ENCODE measurements at regions not wholly inside any gene's neighbourhood (a gene's known extent, or its start where the extent isn't known, plus 50 kb on each side); places are given as distances from the start of the nearest gene placed in this dataset.
"Not testable (repeated sequence)": the region's sequence is repeated elsewhere in the genome, so short reads cannot be mapped to it uniquely, and the experiment has no call there.

GRCh38 chr6:86203044-86203443 is 560.4 kb upstream of the SYNCRIP start:
- no peak for DNase-seq

- DNase-seq: no peak
Observed at GRCh38 chr6:86193821-86194220, 551.1 kb upstream of the SYNCRIP start.

DNA sequence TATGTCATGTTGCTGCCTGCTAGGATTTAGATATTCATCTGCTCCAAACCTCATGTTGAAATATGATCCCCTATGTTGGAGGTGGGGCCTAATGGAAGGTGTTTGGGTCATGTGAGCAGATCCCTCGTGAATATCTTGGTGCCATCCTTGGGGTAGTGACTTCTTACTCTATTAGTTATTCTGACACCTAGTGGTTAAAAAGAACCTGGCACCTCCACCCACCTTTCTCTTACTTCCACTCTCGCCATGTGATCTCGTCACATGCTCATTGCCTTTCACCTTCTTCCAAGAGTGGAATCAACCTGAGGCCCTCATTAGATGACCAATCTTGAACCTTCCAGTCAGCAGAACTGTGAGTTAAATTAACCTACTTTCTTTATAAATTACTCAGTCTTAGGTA is 549.4 kb upstream of the SYNCRIP start:
- DNase-seq: no peak

DNA sequence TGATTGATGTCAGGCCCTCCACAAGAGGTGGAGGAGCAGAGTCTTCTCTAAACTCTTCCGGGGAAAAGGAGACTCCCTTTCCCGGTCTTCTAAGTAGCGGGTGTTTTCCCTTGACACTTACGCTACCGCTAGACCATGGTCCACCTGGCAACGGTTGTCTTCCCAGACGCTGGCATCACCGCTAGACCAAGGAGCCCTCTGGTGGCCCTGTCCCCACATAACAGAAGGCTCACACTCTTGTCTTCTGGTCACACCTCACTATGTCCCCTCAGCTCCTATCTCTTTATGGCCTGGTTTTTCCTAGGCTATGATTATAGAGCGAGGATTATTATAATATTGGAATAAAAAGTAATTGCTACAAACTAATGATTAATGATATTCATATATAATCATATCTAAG is 532.5 kb upstream of the SYNCRIP start:
- not testable (repeated sequence) for DNase-seq

DNA sequence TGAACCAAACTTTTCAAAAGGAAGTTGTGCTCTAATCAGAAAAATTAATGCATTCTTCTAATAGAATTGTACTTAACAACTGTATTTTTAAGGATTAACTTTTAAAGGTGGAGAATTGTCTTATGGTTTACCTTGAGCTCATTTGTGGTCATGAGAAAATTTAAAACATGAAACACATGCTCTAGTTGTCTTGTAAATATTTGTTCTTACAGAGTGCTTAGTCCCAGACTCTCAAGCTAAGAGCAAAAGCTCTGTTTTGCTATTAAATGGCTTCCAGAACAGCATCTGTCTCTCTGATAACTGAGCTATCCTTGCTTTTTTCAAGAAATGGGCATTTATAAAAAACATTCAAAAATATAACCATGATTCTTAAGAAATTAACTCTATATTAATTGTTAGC is 512.2 kb upstream of the SYNCRIP start:
- no peak for DNase-seq

GRCh38 chr6:86153521-86153920 is 510.8 kb upstream of the SYNCRIP start:
- DNase-seq: no peak

DNA sequence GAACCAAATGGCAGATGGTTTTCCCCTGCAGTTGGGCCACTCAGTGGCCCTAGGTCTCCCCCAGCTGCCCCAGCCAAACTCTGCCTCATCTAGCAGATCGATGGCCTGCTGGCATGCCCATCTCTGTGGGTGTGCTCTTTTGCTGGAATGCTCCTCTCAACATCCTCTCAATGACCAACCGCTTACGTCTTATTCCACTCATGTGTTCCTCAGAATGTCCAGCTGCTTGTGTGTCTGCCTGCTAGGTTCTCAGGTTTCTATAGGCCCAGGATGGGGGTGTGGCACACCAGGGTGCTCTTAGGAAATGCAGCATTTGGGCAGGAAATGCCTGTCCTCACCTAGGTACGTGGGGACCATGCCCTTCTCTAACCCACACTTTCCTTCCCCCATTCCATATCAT is 509.9 kb upstream of the SYNCRIP start:
- no peak for DNase-seq

DNA sequence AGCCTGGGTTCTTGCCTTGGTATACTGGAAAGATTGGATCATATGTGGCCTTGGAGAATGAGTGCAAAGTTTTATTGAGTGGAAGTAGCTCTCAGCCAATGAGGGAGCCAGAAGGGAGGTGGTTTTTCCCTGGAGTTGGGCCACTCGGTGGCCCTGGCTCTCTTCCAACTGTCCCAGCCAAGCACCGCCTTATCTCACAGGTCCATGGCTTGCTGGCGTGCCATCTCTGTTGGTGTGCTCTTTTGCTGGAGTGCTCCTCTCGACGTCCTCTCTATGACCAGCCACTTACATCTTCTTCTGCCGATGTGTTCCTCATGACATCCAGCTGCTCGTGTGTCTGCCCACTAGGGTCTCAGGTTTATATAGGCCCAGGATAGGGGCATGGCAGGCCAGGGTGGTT is 505.9 kb upstream of the SYNCRIP start:
- no peak for DNase-seq

DNA sequence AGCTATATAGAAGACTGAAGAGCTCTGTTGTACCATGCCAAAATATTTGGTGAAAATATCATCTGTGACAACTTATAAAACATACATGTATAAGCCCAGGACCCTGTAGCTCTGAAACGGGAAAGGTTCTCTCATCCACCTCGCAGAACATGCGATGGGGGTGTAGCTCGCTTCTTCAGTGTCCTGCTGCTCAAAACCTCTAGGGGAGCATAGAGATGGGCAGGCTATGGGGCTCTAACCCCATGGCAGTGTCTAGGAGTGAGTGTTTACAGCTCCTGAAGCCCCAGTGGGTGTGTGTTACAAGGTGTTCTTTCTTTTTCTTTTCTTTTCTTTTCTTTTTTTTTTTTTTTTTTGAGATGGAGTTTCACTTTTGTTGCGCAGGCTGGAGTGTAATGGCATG is 505.2 kb upstream of the SYNCRIP start:
- no peak for DNase-seq

- DNase-seq: no peak
Observed at GRCh38 chr6:86147311-86147710, 504.6 kb upstream of the SYNCRIP start.

- not testable (repeated sequence) for DNase-seq
Observed at GRCh38 chr6:86146751-86147150, 504.1 kb upstream of the SYNCRIP start.

- no peak for DNase-seq
Observed at GRCh38 chr6:86142326-86142725, 499.6 kb upstream of the SYNCRIP start.

DNA sequence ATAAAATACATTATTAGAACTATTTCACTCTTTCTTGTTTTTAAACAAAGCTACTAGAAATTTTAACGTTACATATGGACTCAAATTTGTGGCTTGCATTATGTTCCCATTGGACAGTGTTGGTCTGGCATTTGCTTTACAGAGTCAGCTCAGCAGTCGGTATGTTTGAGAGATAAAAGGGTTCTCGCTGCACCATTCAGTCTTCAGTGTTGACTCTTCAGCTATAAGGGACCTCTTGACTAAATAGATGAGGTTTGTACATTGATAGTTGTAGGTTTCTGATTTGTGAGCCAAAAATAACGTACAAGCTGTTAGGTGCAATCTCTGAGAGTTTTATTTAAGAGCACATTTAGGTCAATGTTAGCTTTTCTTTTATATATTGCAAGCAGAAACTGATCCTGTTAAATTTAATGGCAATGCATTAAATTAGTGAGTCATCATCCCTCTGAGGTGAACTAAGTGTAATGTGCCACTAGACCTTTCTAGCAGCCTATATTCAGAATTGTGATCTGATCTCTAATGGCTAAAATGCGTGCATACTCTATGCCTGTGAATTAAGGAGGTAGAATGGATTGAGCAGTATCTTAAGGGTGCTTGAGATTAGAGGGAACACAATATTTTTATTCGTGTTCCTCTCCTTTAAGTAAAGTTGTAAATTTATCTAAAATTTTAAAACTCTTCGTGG is 485.6 kb upstream of the SYNCRIP start:
- DNase-seq: no peak

GRCh38 chr6:86122086-86122485 is 479.4 kb upstream of the SYNCRIP start:
- no peak for DNase-seq

DNA sequence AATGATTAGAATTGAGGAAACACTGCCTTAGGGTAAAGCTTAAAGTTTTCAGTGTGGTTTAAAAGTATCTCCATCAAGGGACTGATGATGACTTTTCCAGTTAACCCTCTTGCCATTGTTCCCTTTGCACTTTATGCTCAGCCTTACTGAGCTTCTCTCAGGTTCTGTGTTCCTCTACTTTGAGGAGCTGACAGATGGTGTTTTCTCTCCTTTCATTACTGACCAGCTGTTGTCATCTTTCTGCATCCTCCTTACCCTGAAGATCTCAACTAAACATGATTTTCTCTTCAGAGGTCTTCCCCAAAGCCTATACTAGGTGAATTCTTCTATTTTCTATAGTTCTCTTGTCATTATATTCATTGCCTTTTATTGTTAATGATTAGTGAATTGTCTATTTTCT is 475.6 kb upstream of the SYNCRIP start:
- no peak for DNase-seq

DNA sequence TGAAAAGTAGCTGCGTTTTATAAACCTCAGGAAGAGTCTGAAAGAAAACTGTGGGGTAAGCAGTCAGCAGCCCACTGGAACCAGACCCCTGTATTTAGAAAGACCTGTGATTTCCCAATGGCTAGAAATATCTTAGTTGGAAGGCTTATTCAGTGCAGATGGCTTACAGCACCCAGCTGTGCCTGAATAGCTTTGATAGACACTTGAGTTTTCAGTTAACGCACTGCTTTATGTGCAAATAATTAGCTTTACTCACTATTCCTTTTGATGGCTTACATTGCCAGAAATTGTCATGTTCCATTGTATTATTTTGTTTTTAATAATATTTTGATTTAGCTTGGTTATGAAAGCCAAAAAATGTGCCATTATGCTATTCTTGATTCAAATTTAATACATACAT is 465.3 kb upstream of the SYNCRIP start:
- DNase-seq: no peak

GRCh38 chr6:86087954-86088353 is 445.3 kb upstream of the SYNCRIP start:
- no peak for DNase-seq

DNA sequence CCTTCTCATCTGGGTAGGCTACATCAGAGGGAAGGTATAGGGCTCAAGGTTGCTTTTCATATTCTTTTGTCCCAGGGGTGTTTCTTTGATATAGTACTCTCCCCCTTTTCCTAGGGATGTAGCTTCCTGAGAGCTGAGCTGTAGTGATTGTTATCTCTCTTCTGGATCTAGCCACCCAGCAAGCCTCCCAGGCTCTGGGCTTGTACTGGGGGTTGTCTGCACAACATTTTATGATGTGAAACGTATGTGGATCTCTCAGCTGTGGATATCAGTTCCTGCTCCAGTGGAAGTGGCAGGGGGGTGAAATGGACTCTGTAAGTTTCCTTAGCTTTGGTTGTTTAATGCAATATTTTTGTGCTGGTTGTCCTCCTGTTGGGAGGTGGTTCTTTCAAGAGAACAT is 437.3 kb upstream of the SYNCRIP start:
- DNase-seq: no peak

DNA sequence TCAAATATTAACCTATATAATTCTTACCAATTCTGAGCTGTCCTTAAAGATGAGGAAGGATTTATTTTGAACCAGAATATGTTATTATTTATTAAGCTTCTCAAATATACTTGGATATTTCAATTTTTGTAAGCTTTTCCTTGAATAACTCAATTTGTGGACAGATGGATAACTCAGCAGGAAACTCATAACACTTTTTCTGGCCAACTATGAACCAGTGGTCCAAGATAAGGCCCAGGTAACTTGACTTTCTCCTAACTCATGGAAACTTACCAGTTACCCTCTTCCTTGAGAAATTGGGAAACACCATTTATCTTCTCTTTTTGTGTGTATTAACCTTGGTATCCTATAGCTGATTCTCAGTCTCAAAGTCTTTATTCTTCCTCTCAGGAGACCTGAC is 427.5 kb upstream of the SYNCRIP start:
- DNase-seq: no peak

- not testable (repeated sequence) for DNase-seq
Observed at GRCh38 chr6:86065002-86065401, 422.3 kb upstream of the SYNCRIP start.

DNA sequence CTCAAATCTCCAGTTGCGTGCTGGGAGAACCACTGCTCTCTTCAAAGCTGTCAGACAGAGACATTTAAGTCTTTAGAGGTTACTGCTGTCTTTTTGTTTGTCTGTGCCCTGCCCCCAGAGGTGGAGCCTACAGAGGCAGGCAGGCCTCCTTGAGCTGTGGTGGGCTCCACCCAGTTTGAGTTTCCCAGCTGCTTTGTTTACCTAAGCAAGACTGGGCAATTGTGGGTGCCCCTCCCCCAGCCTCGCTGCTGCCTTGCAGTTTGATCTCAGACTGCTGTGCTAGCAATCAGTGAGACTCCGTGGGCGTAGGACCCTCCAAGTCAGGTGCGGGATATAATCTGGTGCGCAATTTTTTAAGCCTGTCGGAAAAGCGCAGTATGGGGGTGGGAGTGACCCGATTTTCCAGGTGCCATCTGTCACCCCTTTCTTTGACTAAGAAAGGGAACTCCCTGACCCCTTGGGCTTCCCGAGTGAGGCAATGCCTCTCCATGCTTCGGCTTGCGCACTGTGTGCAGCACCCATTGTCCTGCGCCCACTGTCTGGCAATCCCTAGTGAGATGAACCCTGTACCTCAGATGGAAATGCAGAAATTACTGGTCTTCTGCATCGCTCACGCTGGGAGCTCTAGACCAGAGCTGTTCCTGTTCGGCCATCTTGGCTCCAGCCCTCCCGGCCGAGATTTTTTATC is 414.8 kb upstream of the SYNCRIP start:
- not testable (repeated sequence) for DNase-seq

- no peak for DNase-seq
Observed at GRCh38 chr6:86045038-86045437, 402.4 kb upstream of the SYNCRIP start.

GRCh38 chr6:86042214-86042613 is 399.5 kb upstream of the SYNCRIP start:
- DNase-seq: no peak

GRCh38 chr6:86031713-86032112 is 389.0 kb upstream of the SYNCRIP start:
- DNase-seq: no peak

GRCh38 chr6:86030875-86031274 is 388.2 kb upstream of the SYNCRIP start:
- no peak for DNase-seq

Data from NCI-H1048 (cell line).